Stimulated activated CD4-positive, alpha-beta T cell treated with anti-CD3 and anti-CD28 coated beads, Interleukin-2, amount 100 ng/mL, for 4 hours (primary cell): ENCODE measurements at regions not wholly inside any gene's neighbourhood (a gene's known extent, or its start where the extent isn't known, plus 50 kb on each side); places are given as distances from the start of the nearest gene placed in this dataset.

Experiments
- DNase-seq: peaks from one replicate; pipeline ENCODE4 v3.0.0-alpha.2; 2020; ENCODE audit warnings: low read depth

GRCh38 chr6:98639089-98639635, 195.2 kb upstream of the POU3F2 start:
- DNase-seq, result no peak

DNA sequence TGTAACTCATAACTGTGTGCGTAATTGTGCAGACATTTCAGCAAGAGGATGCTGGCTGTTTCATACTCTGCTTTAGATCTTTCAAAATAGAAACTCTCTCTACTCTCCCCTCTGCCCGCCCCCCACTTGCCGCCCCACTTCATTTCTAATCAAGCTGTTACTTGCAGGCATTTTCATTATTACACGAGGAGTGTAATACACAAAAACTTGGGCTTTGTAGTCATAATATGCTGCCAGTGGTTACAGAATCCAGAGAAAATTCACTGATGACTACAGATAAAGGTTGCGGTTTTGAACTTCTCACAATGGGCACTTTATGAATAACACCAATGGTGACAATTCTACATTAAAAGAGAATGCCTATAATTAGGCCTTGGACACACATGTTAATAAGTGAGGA, 194.0 kb upstream of the POU3F2 start:
- DNase-seq, result no peak

DNA sequence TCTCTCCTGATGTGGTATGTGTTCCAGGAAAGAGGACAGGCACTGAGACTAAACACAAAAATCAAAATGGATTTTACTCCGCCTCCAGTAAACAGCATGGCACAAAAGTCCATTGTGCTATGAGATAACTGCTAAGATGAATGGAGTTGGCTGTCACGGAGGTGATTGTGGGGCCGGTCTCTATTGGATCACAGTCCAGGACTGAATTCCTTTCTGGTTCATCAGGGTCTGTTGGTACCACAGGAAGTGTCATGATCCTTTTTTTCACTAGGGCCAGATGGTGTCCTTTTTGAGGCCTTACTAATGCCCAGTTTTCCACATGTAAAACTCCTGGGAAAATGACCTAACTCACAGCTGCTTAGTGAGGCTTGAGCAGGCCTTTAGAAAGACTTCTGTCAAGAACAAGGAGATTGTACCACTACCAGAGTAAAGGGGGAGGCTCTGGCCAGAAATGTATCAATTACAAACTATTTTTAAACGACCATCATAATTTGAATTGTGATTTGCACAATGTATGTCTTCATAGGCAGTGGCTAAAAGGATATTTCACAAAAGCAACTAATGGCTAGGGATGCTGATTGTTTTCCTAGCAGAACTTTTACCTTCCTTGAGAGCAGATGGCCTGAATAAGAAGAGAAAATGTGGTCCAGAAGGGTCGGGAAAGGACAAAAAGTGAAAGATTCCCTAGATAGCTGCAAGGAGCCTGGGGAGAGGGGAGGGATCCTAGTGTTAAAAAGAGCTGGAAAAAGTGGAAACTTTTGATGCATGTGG, 192.2 kb upstream of the POU3F2 start:
- no peak for DNase-seq

DNA sequence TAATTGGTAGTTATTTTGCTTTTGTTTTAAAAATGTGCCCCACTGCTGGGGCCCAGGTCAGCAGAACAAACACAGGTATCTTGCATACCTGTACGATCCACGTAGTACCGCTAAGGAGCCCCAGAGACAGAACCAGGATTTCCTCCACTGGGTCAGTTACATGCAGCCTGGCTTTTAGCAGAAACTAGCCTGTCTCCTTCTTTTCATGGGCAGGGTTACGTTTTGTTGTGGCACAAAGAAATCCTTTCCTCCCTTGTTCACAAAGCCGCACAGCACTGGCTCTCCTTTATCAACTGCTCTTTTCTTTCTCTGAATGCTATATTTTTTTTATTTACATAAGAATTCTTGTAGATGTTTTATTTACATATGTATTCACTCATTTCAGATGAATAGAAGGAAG, 190.3 kb upstream of the POU3F2 start:
- no peak for DNase-seq

DNA sequence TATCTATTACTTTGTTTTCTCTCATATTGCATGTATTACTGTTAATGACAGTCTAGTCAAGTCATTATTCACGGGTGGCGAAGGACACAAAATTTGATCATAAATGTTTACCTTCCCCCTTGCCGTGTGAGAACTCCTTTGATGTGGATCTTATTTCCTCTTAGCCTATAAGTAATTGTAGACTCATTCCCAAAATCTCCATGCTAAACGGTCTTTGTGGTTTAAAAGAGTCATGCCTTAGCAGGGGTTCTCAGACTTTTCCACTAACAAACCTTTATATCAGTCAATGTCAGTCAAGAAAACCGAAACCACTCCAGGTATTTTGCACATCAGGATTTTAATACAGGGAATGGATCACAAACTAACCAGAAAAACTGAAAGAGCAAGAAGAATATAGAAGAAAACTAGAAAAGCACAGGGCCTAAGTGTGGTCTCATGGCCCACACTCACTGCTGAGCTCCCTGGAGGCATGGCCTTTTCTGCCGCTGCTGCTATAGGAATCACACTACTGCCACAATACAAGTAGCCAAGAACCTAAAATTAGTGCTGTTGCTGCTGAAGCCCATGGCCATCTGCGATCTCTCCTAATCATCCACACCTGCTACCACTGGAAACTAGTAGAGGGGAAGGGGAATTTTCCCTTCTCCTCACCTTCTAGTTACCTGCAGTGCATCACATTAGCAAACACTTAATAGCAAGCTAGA, 186.0 kb upstream of the POU3F2 start:
- no peak for DNase-seq

GRCh38 chr6:98650941-98651340, 183.4 kb upstream of the POU3F2 start:
- no peak for DNase-seq

- no peak for DNase-seq
Observed at GRCh38 chr6:98653179-98653578, 181.2 kb upstream of the POU3F2 start.

DNA sequence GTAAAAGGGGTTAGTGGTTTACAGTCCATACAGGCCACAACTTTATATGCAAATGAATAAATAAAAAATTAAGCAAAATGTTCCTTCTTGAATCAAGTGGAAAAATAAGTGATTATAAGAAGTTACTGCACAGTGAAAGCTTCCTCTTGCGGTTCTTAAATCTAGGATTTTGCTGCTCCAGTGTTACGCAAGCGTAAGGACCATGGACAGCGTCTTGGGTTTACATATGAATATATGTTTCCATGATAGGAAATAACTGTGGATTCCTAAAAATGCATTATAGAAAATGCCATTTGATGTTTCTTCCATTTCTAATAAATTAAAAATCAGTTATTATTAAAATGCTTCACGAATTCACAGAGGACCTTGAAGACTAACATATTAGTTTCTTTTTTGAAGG, 176.6 kb upstream of the POU3F2 start:
- DNase-seq, result no peak

GRCh38 chr6:98669371-98669770, 165.0 kb upstream of the POU3F2 start:
- no peak for DNase-seq

- DNase-seq, result no peak
Observed at GRCh38 chr6:98670045-98670746, 164.2 kb upstream of the POU3F2 start.

DNA sequence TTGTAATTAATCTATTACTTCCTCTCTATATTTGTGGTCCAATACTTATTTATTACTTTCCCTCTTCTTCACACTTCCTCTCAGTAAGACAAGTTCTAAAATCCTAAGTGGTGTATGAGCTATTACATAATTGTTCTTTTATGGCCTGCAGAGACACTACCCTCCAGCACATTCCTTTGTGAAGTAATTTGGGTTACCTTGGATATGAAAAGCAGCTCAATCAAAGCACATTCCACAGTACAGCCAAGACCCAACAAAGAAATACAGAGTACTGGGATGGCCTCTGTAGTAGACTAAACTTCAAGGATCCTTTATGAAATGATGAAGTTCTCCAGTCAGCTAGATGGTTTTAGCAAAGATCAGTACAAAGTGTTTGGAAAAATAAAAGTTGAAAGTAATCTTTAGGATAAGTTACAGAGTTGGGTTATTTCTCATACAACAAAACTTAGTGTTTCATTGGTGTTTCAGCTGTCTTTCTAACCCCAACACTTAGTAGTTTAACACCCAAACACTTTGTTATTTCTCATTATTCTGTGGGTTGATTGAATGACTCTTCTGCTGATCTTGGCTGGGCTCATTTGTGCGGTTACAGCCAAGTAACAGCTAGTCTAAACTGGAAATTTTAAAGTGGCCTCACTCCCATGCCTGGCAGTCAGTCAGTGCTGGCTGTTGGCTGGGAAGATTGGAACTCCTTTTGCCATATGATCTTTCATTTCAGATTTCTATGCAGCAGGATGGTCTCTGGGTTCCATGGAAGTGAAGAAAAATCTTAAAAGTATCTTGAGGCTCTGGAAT, 161.5 kb upstream of the POU3F2 start:
- DNase-seq, result no peak

GRCh38 chr6:98678481-98678880, 155.9 kb upstream of the POU3F2 start:
- no peak for DNase-seq

- DNase-seq, result no peak
Observed at GRCh38 chr6:98686008-98686601, 148.3 kb upstream of the POU3F2 start.

GRCh38 chr6:98687752-98688151, 146.6 kb upstream of the POU3F2 start:
- no peak for DNase-seq

DNA sequence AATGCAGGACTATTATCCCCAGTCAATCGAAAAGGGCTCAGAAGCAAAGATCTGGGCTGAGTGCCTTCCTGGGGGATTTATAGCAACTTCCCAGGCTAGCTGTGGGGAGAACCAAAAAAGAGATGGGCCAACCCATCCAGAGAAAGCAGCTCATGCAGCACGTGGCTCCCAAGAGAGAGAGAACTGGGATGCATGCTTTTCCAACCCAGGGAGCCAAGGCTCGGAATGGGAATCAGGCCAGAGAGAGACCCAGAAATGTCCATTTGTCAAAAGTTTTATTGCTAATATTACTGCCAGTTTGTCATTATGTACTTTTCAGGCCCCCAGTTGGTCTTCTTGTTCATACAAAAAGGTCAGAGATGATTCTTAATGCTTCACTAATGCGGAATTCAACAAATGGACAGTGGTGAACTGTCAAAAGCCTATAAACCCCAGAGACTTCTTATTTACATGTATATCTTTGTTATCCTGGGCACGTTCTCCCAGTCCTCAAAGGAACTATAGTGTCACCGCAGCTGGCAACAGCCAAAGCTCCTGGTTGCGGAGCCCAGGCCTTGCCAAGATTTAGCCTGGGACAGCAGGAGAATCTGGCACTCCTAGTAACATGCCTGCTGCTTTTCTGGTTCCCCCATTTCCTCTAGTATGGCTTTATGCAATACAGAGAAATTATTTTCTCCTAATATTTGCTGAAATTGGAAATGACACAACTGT, 139.1 kb upstream of the POU3F2 start:
- no peak for DNase-seq

GRCh38 chr6:98711380-98711779, 123.0 kb upstream of the POU3F2 start:
- no peak for DNase-seq

DNA sequence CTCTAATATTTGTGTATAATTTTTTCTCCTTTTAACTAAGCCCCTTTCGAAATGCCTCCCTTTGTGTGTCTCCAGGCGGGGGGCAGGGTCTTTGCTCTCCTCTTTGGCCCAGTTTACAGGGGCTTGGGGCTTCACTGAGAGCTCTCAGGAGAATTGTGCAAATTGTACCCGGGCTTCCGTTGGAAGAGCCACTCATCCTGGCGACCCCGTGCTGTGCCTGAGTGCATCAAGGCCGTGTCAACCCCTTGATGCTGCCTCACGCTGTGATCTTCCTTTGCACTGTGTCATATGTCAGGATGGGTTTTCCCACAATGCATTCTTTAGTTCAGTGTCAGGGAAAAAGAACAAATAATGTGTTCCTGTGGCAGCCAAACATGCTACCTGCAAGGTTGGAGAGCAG, 118.0 kb upstream of the POU3F2 start:
- no peak for DNase-seq

- no peak for DNase-seq
Observed at GRCh38 chr6:98717322-98717877, 117.0 kb upstream of the POU3F2 start.

- no peak for DNase-seq
Observed at GRCh38 chr6:98717988-98718387, 116.4 kb upstream of the POU3F2 start.

DNA sequence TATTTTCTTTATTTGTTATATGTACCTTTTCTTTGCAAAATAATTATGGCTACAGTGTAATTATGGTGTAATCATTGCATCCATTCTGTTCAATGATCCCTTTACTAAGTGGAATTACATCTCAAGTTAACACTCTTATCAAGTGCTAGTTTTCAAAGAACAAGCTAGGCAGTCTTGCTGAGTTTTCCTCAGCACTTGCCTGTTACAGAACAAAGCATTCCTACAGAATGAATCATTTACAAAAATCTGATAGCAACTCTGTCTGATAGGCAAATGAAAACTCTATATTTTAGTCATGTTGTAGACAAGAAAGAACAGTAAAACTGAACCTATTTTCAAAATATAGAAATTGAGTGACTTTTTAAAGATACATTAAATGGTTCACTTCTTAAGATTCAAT, 109.8 kb upstream of the POU3F2 start:
- DNase-seq, result no peak

- DNase-seq, result no peak
Observed at GRCh38 chr6:98747273-98747672, 87.1 kb upstream of the POU3F2 start.
